Type B pancreatic cell (in vitro differentiated cells): ENCODE measurements at regions not wholly inside any gene's neighbourhood (a gene's known extent, or its start where the extent isn't known, plus 50 kb on each side); places are given as distances from the start of the nearest gene placed in this dataset.

ENCODE experiments used
- DNase-seq: peaks from one replicate; pipeline ENCODE4 v3.0.0; 2021; ENCODE audit warnings: mixed read lengths; ENCODE audit not compliant: unreplicated experiment; ENCODE audit errors: extremely low spot score
- H3K27ac Mint-ChIP-seq: 2 replicates; pipeline ENCODE4 v1.8.0; 2021; ENCODE audit warnings: mild to moderate bottlenecking, mixed read lengths
- H3K27me3 Mint-ChIP-seq: 2 replicates; pipeline ENCODE4 v1.8.0; 2021; ENCODE audit warnings: mixed read lengths
- H3K36me3 Mint-ChIP-seq: 2 replicates; pipeline ENCODE4 v1.8.0; 2021; ENCODE audit warnings: mixed read lengths
- H3K4me1 Mint-ChIP-seq: one replicate; pipeline ENCODE4 v1.8.0; 2021; ENCODE audit warnings: mixed read lengths; ENCODE audit not compliant: unreplicated experiment
- H3K4me3 Mint-ChIP-seq: 2 replicates; pipeline ENCODE4 v1.8.0; 2021; ENCODE audit warnings: mild to moderate bottlenecking, mixed read lengths
- H3K9me3 Mint-ChIP-seq: 2 replicates; pipeline ENCODE4 v1.8.0; 2021; ENCODE audit warnings: mixed read lengths
- TF ChIP-seq, protein P1 (sequence below): fragments of 200-600 bp; sonication (generic); conservative IDR thresholded peaks from 2 replicates; pipeline ENCODE4 v1.5.0; 2021; ENCODE audit warnings: antibody characterized with exemption, mild to moderate bottlenecking

DNA sequence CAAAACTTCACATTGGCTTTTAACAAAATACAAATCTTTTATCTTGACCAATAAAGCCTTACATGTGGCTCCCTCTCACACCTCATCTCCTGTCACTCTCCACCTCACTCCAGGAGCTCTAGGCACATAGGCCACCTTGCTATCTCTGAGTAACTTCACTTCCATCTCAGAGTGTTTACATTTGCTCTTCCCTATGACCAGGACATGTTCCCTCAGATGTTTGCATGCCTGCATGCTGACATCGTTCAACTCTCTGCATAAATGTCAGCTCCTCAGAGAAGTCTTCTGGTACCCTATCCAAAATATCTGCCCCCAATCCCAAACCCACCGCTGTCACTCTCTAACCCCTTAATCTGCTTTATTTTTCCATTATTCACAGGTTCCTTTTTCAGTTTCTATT, 110.9 kb downstream of the TOMM20 start:
- peaks cover 40% of the 10 kb centered on the region for H3K4me1 Mint-ChIP-seq
- H3K27me3 Mint-ChIP-seq: peaks cover 5% of the 10 kb centered on the region
- no peak overlapping the region for H3K27ac Mint-ChIP-seq
- TF ChIP-seq, protein P1, sequence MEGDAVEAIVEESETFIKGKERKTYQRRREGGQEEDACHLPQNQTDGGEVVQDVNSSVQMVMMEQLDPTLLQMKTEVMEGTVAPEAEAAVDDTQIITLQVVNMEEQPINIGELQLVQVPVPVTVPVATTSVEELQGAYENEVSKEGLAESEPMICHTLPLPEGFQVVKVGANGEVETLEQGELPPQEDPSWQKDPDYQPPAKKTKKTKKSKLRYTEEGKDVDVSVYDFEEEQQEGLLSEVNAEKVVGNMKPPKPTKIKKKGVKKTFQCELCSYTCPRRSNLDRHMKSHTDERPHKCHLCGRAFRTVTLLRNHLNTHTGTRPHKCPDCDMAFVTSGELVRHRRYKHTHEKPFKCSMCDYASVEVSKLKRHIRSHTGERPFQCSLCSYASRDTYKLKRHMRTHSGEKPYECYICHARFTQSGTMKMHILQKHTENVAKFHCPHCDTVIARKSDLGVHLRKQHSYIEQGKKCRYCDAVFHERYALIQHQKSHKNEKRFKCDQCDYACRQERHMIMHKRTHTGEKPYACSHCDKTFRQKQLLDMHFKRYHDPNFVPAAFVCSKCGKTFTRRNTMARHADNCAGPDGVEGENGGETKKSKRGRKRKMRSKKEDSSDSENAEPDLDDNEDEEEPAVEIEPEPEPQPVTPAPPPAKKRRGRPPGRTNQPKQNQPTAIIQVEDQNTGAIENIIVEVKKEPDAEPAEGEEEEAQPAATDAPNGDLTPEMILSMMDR: no peak
- no peak overlapping the region for H3K4me3 Mint-ChIP-seq
- H3K9me3 Mint-ChIP-seq: peaks cover 11% of the 10 kb centered on the region
- no peak for DNase-seq
- H3K36me3 Mint-ChIP-seq: no peaks in the 10 kb centered on the region

DNA sequence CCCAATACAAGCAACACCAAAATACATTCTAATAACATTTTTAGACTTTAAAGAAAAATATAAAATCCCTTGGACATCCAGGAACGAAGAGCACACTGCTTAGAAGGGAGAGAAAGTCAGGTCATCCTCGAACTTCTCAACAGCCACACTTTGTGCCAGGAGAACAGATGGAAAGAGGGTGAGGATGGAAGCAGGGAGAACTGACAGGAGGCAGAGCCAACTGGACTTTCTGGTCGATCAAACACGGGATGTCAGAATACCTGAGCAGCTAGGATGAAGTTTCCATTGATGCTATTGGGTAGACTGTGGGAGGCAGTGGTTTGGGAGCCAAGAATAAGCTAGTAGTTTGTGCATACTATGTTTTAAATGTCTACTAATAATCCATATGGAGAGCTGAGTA, 111.4 kb downstream of the TOMM20 start:
- Mint-ChIP-seq H3K27me3 (peaks cover under 1% of the 10 kb centered on the region), H3K4me1 (peaks cover 36% of the 10 kb centered on the region), H3K36me3 (no peaks in the 10 kb centered on the region), H3K9me3 (peaks cover 11% of the 10 kb centered on the region), H3K27ac (no peak overlapping the region), H3K4me3 (no peak overlapping the region)
- TF ChIP-seq, protein P1: no peak
- no peak for DNase-seq

DNA sequence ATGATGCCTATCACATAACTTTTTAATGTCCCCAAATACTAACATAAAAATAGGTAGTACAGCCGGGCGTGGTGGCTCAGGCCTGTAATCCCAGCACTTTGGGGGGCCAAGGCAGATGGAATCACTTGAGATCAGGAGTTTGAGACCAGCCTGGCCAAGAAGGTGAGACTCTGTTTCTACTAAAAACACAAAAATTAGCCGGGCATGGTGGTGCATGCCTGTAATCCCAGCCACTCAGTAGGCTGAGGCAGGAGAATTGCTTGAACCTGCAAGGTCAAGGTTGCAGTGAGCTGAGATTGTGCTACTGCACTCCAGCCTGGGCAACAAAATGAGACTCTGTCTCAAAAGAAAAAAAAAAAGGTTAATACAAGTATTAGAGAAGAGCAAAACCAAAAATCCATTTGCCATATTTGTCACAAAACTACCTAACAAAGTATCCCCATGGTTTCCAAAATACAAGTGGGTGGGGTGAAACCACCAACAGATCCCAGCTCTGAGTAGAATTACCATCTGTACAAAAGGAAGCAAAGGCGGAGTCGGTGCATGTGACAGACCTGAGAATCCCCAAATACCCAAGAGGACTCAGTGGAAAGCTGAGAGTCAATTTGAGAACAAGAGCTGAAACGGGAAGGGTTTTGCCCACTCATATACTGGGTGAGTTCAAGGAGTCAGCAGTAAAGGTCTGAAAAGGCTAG, 113.2 kb downstream of the TOMM20 start:
- Mint-ChIP-seq H3K4me1 (peaks cover 31% of the 10 kb centered on the region), H3K36me3 (no peaks in the 10 kb centered on the region), H3K27ac (no peak overlapping the region), H3K27me3 (no peaks in the 10 kb centered on the region), H3K4me3 (no peak overlapping the region), H3K9me3 (peaks cover 11% of the 10 kb centered on the region)
- TF ChIP-seq, protein P1: no peak
- DNase-seq: no peak

DNA sequence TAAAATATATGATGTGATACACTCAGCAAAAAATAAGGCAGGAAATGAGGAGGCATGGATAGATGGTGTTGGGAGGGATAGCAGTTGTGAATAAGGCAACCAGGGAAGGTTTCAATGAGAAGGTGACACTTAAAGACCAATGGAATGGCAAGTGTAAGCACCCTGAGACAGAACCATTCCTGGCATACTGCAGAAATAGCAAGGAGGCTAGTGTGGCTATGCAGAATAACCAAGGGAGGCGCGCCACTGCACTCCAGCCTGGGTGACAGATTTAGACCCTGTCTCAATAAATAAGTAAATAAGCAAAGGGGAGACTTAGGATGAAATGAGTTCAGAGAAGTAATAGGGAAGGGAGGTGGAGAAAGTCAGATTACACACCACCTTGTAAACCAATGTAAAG, 113.9 kb downstream of the TOMM20 start:
- Mint-ChIP-seq H3K27me3 (no peaks in the 10 kb centered on the region), H3K9me3 (peaks cover 12% of the 10 kb centered on the region), H3K4me3 (no peak overlapping the region), H3K27ac (no peak overlapping the region), H3K4me1 (peaks cover 27% of the 10 kb centered on the region), H3K36me3 (no peaks in the 10 kb centered on the region)
- DNase-seq: no peak
- TF ChIP-seq, protein P1: no peak

DNA sequence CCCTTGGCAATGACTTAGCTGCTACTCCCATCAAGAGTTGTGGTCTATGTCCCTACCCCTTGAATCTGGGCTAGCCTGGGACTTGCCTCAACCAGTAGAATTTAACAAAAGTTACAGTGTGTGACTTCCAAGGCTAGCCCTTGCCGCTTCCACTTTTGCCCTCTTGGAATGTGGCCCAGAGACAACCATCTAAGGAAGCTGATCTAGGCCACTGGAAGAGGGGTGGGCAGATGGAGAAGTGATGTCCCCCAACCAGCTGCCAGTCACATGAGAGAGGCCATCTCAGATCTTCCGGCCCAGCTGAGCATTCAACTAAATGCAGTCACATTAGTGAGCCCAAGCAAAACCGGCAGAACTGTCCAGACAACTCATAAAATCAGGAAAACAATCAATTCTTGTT, 115.1 kb downstream of the TOMM20 start:
- TF ChIP-seq, protein P1: no peak
- Mint-ChIP-seq H3K36me3 (no peaks in the 10 kb centered on the region), H3K27me3 (no peaks in the 10 kb centered on the region), H3K9me3 (peaks cover 12% of the 10 kb centered on the region), H3K4me1 (peaks cover 16% of the 10 kb centered on the region), H3K4me3 (no peak overlapping the region), H3K27ac (no peak overlapping the region)
- no peak for DNase-seq
